Lung (tissue), 11 donors: ENCODE measurements at regions not wholly inside any gene's neighbourhood (a gene's known extent, or its start where the extent isn't known, plus 50 kb on each side); places are given as distances from the start of the nearest gene placed in this dataset.

Experiments
- ATAC-seq: fragments of 200-7000 bp; cut with Tn5 transposase; one replicate; pipeline ENCODE4 v1.9.1; 2020; ENCODE audit warnings: moderate number of reproducible peaks; ENCODE audit not compliant: insufficient read depth, low FRiP score
- DNase-seq, 3 donors: peaks; one replicate each; pipeline ENCODE4 v3.0.0-alpha.2; 2013 to 2017
- H3K27ac ChIP-seq, 2 donors: one replicate each; pipeline ENCODE4 v1.5.1; 2013; ENCODE audit warnings: mild to moderate bottlenecking in 2 of 2, moderate library complexity in 2 of 2, control low read depth in 1 of 2, inconsistent platforms in 1 of 2, low read depth in 1 of 2, low read length in 1 of 2
- H3K27me3 ChIP-seq, 3 donors: one replicate each; pipeline ENCODE4 v1.5.1; 2013; ENCODE audit warnings: low read length in 2 of 3; ENCODE audit not compliant: control insufficient read depth in 3 of 3, insufficient read depth in 3 of 3
- H3K36me3 ChIP-seq, 4 donors: one replicate each; pipeline ENCODE4 v1.5.1; 2013; ENCODE audit warnings: low read length in 4 of 4, mild to moderate bottlenecking in 1 of 4, moderate library complexity in 1 of 4; ENCODE audit not compliant: control insufficient read depth in 4 of 4, insufficient read depth in 4 of 4
- H3K4me1 ChIP-seq, 5 donors: one replicate each; pipeline ENCODE4 v1.5.1; 2013; ENCODE audit warnings: low read length in 5 of 5, mild to moderate bottlenecking in 2 of 5, moderate library complexity in 1 of 5; ENCODE audit not compliant: control insufficient read depth in 5 of 5, insufficient read depth in 5 of 5
- H3K4me3 ChIP-seq: one replicate; pipeline ENCODE4 v1.5.1; 2013; ENCODE audit warnings: mild to moderate bottlenecking, control low read depth, moderate library complexity
- H3K9ac ChIP-seq, 2 donors: one replicate each; pipeline ENCODE4 v1.5.1; 2013; ENCODE audit warnings: low read length in 2 of 2, control low read depth in 1 of 2; ENCODE audit not compliant: insufficient read depth in 1 of 2
- H3K9me3 ChIP-seq, 4 donors: one replicate each; pipeline ENCODE4 v1.5.1; 2013; ENCODE audit warnings: low read length in 3 of 4, mild to moderate bottlenecking in 1 of 4, moderate library complexity in 1 of 4; ENCODE audit not compliant: control insufficient read depth in 4 of 4, insufficient read depth in 3 of 4
- WGBS, 2 donors: extraction: QIAGEN DNeasy Blood & Tissue Kit; methylation state at CpG; one replicate each; pipeline ENCODE4 v1.1.7; 2013; 5-methylcytosine and 5-hydroxymethylcytosine counted together
- TF ChIP-seq, protein P1 (sequence below): IDR thresholded peaks from 2 replicates; pipeline ENCODE4 v1.5.1; 2012; ENCODE audit warnings: mild to moderate bottlenecking; ENCODE audit errors: control extremely low read depth, extremely low read depth
- donor health status: control.
- donor health status: control.
- donor health status: Bipolar disorder and iron deficiency.
- donor health status: healthy.
- donor health status: DM: yes; HTN: yes; CAD: no.

DNA sequence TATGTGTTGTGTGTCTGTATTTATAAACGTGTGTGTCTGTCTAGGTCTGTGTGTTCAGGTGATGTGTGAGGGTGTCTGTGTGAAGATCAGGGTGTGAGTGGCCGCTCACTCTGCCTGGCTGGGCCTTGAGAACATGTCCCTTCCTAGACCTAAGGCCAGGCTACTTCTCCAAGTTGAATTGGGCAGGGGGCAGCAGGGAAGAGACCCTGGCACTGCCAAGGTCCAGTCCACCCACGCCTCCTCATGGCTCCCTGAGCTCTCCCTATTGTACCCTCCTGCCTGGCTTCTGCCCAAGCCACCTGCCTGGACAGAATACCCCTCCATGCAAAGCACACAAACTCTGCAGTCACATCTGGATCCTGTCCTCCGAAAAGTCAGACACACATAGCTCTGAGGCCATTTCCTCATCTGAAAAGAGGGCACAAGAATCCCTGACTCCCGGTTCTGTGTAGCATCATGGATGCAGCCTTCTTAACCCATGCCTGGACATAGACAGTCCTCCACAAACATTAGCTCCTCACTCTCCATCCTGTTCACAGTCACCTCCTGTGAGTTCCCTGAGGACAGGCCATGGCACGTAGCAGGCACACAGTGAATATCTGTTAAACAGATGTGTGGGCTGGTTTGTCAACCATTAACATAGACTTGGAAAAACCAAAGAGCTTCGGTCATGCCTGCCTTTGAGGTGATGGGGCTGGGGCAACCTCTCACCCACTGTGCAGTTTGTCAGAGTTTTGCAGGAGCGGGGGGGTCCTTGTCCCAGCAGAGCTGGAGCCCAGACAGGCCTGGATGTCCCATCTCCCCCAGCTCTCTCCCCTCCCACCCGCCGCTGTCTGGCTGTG is 167.8 kb upstream of the MVB12B start:
- Histone ChIP-seq H3K27ac (no peak overlapping the region), H3K4me1 (no peaks in the 10 kb centered on the region), H3K9me3 (peaks cover 0 to 2% (median 0%) of the 10 kb centered on the region in 4 donors), H3K36me3 (no peaks in the 10 kb centered on the region), H3K4me3 (no peak overlapping the region), H3K27me3 (peaks cover 0 to 2% (median 0%) of the 10 kb centered on the region in 3 donors), H3K9ac (no peak overlapping the region)
- DNase-seq (no peak), ATAC-seq (no peak)
- 58 to 79% methylated on average over 9 to 10 of the region's 10 CpGs for WGBS, 2 donors
- TF ChIP-seq, protein P1, sequence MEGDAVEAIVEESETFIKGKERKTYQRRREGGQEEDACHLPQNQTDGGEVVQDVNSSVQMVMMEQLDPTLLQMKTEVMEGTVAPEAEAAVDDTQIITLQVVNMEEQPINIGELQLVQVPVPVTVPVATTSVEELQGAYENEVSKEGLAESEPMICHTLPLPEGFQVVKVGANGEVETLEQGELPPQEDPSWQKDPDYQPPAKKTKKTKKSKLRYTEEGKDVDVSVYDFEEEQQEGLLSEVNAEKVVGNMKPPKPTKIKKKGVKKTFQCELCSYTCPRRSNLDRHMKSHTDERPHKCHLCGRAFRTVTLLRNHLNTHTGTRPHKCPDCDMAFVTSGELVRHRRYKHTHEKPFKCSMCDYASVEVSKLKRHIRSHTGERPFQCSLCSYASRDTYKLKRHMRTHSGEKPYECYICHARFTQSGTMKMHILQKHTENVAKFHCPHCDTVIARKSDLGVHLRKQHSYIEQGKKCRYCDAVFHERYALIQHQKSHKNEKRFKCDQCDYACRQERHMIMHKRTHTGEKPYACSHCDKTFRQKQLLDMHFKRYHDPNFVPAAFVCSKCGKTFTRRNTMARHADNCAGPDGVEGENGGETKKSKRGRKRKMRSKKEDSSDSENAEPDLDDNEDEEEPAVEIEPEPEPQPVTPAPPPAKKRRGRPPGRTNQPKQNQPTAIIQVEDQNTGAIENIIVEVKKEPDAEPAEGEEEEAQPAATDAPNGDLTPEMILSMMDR = no peak

DNA sequence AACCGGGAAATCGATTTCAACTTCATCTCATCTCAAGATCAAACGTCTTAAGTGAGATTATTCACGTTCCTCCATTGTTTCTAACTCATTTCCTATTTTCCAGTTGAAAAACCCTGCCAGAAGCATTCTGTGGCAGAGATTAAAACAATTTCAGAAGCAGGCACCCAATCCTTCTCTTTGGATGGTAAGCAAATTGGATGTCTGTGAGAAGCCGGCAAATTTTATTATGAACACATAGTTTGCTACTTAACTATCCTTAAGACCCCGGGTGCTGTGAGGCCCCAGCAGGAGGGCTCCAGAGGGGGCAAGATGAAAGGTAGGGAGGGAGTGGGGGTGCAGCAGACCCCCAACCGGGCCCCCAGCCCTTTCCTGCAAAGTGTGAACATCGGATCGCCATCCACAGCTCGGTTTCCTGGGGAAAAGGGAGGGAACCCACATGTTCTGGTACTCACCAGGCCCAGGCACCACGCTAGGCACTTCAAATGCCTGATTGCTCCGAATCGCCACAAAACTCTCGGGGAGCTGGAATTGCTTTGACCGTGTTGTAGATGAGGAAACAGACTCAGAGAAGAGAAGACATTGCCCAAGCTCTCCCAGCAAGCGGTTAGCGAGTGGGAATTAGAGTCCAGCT is 167.1 kb upstream of the MVB12B start:
- Histone ChIP-seq H3K27me3 (peaks cover 0 to 2% (median 0%) of the 10 kb centered on the region in 3 donors), H3K27ac (no peak overlapping the region), H3K36me3 (no peaks in the 10 kb centered on the region), H3K9ac (no peak overlapping the region), H3K9me3 (peaks cover 0 to 2% (median 0%) of the 10 kb centered on the region in 4 donors), H3K4me3 (no peak overlapping the region), H3K4me1 (no peaks in the 10 kb centered on the region)
- ATAC-seq = no peak
- WGBS, 2 donors = 62 to 71% methylated on average over 17 of the region's 17 CpGs
- TF ChIP-seq, protein P1 = no peak
- DNase-seq = peak in 1 of 3 donors; percentile 15

DNA sequence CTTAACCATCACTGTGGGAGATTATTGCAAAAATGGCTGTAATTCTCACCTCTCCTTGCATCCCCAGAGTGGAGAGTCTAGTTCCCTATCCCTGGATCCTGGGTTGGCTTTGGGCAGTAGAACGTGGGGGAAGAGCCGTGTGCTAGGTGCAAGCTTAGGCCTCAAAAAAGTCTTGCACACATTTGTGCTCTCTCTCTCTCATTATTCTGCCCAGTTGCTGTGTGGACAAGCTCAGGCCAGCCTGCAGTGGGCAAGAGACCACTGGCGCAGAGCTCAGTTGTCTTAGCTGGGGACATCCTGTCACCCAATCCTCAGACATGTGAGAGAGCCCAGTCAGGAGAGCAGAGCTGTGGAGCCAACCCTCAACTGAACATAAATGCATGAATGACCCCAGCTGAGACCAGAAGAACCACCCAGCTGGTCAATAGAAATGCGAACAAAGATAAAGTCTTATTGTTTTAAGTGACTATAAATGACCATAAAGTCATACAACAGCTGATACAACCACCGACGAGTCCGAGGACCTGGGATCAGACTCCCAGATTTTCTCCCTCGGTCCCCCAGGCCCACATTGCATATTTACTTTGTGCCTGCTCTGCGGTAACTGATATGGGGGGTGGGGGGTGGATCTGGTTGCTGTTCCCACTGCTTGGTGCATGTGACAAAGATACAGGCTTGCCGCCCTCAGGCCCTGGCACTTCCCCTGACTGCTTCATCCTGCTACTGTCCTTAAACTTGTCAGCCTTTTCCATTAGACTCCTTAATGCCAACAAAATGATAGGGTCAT is 166.4 kb upstream of the MVB12B start:
- Histone ChIP-seq H3K9ac (no peak overlapping the region), H3K36me3 (no peaks in the 10 kb centered on the region), H3K27me3 (peaks cover 0 to 2% (median 0%) of the 10 kb centered on the region in 3 donors), H3K27ac (no peak overlapping the region), H3K9me3 (peaks cover 0 to 5% (median 0%) of the 10 kb centered on the region in 4 donors), H3K4me1 (no peaks in the 10 kb centered on the region), H3K4me3 (no peak overlapping the region)
- TF ChIP-seq, protein P1 = no peak
- WGBS, 2 donors = 91 to 93% methylated on average over 10 of the region's 10 CpGs
- no peak for DNase-seq
- no peak for ATAC-seq
